Activated T-cell treated with anti-CD3 and anti-CD28 coated beads for 1 hour (primary cell): ENCODE measurements at regions not wholly inside any gene's neighbourhood (a gene's known extent, or its start where the extent isn't known, plus 50 kb on each side); places are given as distances from the start of the nearest gene placed in this dataset.
"Not testable (repeated sequence)": the region's sequence is repeated elsewhere in the genome, so short reads cannot be mapped to it uniquely, and the experiment has no call there.

Experiments
- DNase-seq: peaks from one replicate; pipeline ENCODE4 v3.0.0-alpha.2; 2020; ENCODE audit warnings: low read depth

DNA sequence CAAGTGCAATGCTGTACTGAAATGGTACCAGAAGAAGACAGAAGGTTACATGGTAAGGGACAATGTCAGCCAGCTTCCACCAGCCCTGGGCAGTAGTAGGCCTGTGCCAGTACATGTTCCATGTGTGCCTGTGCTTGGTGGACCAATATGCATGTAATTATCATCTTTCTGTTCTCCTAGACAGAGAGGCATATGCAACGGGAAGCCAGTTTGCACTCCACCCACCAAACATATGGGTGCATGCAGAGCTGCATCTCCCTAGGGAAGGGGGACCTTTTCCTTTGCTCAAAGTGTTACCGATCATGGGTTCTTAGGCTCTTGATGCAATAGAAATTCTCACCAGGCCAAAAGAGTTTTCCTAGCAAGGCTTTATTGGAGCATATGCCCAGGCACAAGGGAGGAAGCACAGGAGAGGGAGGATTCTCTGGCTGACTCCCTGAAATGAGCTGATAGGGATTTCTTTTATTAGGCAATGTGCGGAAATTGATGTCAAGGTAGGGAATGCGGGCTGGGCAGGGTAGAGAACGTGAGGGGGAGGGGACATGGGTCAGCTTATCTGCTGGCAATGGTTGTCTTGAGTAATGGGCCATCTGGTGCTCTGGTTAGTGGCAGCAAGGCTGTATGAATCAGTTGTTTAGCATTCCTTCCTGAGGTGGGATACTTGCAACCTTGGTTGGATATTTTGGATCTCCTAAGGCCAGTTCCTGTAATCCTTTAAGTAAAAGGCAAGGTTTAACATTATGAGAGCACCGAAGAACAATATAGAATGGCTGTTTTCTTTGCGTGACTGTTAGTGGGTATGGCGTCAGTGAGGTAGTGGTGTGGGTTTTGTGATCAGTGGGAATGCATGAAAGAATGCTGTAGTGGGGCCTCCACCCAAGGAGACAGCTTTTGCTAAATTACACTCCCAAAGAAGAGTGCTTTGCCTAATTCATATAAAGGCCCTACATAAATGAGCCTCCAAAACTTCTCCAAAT lies 102.5 kb downstream of the CDRT15L2 start:
- DNase-seq: not testable (repeated sequence)

DNA sequence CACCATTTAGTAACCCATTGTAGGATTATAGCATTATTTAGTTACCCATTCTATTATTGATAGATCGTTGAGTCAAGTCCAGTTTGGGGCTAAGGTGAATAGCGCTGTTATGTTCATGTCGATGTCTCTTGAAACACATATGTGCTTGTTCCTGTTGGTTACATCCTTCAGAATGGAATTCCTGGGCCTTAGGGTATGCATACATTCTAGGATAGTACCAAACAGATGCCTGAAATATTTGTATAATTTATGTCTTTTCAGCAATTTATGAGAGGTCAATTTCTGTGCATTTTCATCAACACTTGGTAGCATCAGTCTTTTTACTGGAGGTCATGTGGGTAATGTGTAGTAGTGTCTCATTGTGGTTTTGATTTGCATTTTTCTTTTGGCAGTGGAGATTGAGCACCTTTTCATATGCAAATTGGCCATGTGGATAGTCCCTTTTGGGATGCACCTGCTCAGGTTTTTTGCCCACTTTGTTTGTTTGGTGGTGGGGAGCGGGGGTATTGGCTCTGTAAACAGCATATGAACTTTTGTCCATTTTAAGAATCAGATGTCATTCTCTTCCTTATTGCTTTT lies 104.2 kb downstream of the CDRT15L2 start:
- DNase-seq: not testable (repeated sequence)

DNA sequence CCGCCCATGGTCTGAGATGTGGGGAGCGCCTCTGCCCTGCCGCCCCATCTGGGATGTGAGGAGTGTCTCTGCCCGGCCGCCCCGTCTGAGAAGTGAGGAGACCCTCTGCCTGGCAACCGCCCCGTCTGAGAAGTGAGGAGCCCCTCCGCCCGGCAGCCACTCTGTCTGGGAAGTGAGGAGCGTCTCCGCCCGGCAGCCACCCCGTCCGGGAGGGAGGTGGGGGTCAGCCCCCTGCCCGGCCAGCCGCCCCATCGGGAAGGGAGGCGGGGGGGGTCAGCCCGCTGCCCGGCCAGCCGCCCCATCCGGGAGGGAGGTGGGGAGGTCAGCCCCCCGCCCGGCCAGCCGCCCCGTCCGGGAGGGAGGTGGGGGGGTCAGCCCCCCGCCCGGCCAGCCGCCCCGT lies 105.5 kb downstream of the CDRT15L2 start:
- not testable (repeated sequence) for DNase-seq

DNA sequence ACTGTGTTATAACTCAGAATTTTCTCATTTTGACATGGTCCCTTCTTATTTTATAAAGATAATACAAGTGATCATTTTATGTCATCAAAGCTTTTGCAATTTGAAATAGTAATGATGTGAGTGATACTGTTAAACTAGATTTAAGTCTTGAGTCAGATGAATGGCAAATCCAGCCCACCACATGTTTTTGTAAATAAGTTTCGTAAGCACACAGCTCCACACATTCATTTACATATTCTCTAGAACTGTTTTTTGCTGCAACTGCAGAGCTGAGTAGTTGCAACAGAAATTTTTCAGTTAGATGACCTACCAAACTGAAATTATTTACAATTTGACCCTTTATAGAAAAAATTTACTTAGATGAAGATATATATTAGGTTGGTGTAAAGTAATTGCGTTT lies 108.1 kb downstream of the CDRT15L2 start:
- DNase-seq: not testable (repeated sequence)

DNA sequence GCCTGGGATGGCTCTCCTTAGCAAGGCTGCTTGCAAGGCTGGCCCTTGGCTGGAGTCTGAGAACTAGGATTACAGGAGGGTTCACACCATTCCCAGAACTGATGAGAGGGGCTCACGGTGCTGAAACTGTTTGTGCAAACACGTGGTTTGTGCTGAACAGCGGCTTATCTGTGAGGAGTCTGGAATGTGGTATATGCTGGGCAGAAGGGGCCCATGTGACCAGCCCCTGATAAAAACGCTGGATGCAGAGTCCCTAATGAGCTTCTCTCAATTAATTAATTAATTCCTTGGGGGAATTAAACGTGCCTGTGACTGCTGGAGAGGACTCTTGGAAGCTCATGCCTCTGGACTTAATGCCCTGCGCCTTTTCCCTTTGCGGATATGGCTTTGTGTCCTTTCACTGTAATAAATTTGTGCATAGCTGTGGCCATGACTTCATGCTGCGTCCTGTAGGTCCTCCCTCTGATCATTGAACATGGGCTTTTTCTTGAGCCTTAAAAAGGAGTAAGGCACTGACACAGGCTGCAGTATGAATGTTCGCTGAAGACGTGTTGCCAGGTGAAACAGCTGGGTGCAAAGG lies 109.7 kb downstream of the CDRT15L2 start:
- not testable (repeated sequence) for DNase-seq

DNA sequence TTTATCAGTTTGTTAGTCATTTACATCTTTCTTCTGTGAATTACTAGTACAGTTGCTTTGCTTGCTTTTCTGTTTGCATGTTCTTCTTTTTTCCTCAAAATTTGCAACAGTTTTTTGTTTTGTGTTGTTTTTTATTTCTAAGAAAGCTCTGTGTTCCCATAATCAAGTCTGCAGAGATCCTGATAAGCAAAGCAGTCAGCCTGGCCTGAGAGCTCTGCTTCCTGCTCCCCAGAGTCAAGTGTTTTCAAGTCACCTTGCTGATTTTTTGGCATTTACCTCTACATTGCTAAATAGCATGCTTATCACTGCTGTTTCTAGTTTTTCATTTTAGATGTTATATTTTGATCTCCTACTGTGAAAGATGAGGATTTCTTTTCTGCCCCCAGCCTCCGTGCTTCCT lies 113.2 kb downstream of the CDRT15L2 start:
- DNase-seq: not testable (repeated sequence)

DNA sequence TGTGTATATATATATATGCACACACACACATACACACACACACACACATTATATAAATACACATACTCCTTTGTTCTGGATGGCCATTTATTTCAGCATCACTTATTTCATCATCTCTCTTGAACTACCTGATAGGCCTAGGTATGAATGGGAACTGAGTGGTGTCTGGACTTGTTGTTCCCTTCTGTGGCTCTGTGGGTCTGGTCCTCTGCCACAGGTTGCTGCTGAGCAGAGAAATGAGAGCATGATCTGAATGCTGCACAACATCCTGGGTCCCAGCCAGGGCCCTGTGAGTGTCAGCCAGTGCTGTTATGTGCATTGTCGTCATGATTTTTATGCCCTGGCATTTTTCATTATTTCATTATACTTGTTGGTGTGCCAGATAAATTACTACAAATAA lies 116.3 kb downstream of the CDRT15L2 start:
- DNase-seq: not testable (repeated sequence)

DNA sequence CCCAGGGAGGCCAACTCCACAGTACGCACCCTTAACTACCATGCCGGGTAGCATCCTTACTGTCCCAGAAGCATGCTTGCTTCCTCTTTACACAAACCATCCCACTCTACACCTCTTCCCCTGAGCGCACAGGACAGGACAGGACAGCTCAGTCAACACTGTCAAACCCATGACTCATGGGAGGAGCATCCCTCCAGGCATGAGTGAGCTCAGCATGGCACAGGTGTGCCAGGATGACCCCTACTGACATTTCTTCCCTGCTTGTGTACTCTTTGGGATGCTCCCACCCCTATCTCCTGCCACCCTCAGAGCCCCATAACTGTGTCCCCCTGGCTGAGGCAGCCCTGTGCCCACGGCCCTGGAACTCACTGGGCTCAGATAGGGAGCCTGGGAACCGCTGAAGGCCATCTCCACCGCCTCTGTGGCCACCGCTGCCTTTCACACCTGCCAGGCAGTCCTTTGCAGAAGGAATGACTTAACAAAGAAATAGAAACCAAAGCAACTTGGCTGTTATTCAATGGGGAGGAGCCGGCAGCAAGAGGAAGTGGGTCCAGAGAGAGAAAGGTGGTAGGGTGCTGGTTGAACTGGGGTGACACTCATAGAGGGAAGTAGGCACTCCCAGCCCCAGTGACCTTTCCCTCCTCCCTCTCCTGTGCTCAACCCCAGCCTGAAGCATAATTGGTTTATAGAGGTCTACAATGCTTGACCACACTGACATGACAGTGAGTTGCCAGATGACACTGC lies 119.1 kb downstream of the CDRT15L2 start:
- DNase-seq: not testable (repeated sequence)

DNA sequence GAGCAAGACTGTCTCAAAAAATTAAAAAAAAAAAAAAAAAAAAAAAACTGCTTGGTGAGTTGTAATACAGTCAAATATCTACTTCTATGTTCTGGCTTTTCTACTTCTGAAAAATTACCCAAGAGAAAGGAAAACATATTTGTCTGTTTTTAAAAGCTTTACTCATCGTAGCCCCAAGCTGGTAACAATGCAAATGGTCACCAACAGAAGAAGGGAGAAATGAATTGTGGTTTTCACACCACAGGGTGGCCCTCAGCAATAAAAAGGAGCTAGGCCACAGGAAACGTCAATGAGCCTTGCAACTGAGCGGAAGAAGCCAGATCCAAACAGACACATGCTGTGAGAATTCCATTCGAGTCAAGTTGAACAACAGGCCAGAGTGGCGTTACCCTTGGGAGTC lies 121.0 kb downstream of the CDRT15L2 start:
- DNase-seq: not testable (repeated sequence)

DNA sequence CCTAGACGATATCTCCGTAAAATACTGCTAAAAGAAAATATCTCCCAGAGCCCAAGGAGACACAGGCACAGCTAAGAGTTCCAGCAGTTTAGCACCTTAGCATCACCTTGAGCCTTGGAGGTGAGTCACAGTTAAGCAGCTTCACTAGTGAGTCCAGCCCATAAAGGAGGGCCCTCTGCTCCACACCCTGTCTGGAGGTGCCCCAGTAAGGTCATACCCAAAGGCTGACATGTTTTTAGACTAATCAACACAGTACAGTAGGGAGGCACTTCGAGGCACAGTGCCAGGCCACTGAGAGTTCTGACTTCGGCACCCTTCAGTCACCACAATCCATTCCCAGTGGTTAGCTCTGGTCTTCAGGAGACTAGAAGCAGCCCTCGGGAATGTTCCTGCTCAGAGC lies 121.8 kb downstream of the CDRT15L2 start:
- DNase-seq: not testable (repeated sequence)

DNA sequence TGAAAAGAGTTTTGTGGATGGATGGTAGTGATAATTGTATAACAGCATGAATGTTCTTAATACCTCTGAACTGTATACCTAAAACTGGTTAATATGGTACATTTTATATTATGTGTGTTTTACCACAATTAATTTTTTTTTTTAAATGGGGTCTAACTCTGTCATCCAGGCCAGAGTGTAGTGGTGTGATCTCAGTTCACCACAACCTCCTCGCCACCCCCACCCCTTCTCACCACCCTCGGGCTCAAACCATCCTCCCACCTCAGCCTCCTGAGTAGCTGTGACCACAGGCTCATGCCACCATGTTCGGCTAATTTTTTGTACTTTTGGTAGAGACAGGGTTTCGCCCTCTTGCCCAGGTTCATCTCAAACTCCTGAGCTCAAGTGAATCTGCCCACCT lies 123.2 kb downstream of the CDRT15L2 start:
- DNase-seq: no peak

DNA sequence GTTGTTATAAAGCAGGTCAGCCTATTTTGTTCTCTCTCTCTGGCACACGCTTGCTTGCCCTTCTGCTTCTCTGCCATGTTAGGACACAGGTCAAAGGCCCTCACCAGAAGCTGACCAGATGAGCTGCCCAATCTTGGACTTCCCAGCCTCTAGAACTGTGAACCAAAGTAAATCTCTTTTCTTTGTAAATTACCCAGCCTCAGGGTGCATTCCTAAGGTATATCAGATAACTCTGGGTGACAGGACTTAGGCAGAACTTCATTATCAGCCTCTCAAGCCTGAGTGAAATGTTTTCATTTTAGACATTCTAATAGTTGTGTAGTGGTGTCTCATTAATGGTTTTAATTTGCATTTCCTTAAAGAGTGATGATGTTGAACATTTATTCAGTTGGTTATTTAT lies 124.3 kb downstream of the CDRT15L2 start:
- no peak for DNase-seq

DNA sequence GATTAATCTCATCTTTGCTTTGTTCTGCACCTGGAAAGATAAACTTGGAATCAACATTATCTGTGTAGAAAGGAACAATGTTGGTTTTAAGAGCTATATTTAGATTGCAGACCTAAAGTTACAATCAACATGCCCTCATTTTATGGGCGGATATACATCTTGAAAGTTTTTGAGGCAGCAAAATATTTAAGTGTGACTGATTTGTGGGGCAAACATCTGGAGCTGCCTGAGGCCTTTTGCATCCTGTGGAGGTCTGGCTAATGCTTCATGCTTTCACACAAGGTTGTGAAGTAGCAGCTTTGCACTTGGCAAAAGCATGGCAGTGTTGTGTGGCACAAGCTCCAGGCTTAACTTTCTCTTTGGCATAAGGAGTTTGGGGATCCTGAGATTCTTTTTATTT lies 125.7 kb downstream of the CDRT15L2 start:
- not testable (repeated sequence) for DNase-seq

DNA sequence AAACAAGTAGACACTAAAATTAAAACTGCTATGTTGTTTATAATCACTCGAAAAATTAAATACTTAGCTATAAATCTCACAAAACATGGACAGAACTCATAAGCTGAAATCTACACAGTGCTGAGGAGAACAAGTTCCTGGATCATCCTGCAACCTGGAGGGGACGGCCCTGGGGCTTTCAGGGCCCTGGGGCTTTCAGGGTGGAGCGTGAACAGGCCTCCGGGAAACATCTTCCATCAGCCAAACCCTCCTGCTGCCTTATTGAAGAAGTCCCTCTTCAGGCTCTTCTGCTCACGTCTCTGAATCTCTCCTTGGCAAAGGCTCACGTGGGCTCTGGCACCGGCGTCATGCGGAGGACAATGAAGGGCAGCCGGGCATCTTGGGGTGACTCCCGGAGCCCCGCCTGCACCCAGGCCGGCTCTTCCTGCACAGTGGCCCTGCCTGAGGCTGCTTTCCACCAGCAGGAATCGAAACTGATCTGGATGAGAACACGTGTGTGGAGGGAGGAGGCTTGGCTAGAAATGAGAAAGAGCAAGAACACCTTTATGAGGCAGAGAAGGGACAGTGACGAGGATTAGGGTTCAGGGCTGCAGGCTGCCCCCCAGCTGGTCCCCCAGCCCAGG lies 127.3 kb downstream of the CDRT15L2 start:
- no peak for DNase-seq

DNA sequence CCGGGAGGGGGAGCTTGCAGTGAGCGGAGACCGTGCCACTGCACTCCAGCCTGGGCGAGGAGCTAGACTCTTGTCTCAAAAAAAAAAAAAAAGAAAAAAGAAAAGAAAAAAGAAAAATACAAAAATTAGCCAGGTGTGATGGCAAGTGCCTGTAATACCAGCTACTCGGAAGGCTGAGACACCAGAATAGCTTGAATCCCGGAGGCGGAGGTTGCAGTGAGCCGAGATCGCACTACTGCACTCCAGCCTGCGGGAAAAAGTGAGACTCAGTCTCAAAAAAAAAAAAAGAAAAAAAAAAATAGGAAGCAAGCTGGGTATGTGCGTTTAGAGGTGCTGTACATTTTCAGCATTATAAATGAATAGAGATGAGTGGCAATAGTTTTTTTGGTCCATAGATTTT lies 129.3 kb downstream of the CDRT15L2 start:
- not testable (repeated sequence) for DNase-seq

DNA sequence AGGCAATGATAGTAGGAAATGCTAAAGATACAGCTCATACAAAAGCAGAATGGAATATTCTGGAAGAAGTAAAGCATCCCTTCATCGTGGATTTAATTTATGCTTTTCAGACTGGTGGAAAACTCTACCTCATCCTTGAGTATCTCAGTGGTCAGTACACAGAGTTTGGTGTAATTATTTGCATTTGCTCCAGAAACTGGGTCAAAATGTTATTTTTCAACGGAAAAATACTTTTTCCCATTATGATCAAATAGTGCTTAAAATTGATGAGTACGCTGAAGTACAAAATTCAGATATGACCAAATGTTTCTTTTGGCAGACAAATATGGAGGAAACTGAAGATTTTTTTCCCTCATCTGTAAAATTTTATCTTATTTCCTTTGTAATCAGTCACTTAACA lies 137.0 kb downstream of the CDRT15L2 start:
- DNase-seq: not testable (repeated sequence)

DNA sequence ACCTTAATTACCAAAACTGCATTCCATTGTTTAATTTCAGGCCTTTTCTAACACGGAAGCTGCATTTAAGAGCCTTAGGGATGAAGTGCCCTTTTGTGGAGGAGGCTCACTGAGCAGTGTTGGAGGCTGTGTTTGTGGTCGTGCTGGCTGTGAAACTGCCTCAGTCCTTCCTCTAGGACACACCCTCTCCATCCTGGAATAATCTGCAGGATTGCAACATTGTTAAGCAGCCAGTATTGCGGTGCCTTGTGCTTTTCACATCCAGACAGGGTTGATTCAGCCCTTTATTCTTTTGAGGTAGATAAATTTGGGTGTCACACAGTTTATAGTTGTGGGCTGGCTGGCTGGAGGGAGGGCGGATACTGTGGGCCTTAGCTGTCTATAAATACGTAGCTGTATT lies 141.6 kb downstream of the CDRT15L2 start:
- no peak for DNase-seq

DNA sequence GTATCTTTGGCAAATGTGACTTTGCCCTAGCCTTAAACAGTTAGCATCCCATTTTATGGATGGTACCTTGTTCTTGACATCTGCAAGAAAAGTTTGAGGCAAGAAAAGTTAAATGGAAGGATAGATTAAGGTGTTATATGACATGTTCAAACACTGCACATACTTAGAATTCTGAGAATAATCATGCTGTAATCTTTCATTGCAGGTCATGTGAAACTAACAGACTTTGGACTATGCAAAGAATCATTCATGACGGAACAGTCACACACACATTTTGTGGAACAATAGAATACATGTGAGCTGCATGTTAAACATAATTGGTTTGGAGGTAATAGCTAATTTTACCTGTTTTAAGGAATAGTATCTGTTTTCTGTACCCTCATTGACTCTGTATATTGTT lies 144.9 kb downstream of the CDRT15L2 start:
- DNase-seq: not testable (repeated sequence)

DNA sequence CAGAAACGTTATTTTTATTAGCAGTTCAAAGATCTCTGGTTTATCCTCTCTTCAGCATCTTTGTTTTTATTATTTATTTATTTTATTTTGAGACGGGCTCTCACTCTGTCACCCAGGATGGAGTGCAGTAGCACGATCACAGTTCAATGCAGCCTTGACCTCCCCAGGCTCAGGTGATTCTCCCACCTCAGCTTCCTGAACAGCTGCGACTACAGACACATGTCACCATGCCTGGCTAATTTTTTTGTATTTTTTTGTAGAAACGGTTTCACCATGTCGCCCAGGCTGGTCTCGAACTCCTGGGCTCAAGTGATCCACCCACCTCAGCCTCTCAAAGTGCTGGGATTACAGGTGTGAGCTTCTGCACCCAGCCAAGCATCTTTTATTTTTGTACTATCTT lies 147.7 kb downstream of the CDRT15L2 start:
- not testable (repeated sequence) for DNase-seq

DNA sequence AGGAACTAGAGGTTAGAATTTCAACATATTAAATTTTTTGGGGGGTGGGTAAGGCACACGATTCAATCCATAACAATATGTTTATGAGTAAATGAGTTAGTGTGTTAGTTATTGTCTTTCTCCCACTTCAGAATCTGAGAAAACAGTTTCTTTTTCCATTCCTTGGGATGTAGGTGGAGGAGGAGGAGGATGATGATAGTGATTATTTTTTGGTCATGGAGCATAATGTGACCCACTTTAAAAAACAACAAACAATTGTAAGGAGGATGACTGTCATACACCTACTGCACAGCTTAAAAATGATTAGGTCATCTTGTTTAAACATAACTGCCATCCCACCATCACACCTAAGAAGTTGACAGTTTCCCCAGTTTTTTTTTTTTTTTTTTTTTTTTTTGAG lies 148.7 kb downstream of the CDRT15L2 start:
- no peak for DNase-seq

DNA sequence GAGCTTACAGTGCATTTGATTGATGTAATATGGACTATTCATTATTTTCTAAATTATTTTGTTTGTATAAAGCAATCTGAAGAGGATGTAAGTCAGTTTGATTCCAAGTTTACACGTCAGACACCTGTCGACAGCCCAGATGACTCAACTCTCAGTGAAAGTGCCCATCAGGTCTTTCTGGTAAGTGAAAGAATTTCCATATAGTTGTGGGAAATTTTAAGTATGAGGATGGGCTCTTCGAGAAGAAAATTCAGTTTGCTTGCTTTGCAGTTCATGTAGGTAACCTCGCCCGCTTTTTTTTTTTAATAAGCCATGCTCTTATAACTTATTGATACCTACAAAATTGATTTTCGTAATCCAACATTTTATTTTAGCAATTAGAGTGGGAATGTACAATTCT lies 151.6 kb downstream of the CDRT15L2 start:
- not testable (repeated sequence) for DNase-seq

DNA sequence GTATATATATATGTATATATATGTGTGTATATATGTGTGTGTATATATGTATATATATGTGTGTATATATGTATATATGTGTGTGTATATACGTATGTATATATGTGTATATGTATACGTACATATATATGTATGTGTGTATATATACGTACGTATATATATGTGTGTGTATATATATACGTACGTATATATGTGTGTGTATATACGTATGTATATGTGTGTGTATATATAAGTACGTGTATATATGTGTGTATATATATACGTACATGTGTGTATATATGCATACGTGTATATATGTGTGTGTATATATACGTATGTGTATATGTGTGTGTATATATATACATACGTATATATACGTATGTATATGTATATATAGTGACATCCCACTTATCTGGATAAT lies 154.4 kb downstream of the CDRT15L2 start:
- no peak for DNase-seq
